ENCODE measurements at regions not wholly inside any gene's neighbourhood (a gene's known extent, or its start where the extent isn't known, plus 50 kb on each side); places are given as distances from the start of the nearest gene placed in this dataset.
"Not testable (repeated sequence)": the region's sequence is repeated elsewhere in the genome, so short reads cannot be mapped to it uniquely, and the experiment has no call there.

DNA sequence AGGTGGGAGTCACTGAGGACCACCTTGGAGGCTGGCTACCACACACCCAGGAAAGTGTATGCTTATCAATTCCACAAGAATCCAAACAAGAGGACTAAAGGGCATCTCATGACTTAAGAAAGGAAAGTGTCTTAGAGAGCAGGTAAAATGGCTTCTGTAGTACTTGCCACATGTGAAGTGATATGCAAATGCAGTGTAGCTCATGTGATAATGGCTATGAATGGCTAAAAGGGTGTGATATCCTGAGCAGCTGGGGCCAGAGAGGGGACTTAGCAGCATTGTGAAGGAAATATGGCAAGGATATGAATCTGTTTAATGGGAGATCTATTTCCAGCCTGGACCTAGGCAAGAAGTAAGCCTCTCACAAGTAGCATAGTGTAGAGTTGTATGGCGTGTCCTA lies 90.5 kb downstream of the BUB3 start:
- no peaks in the 10 kb centered on the region for H4K20me1 ChIP-seq
- H3K4me1 ChIP-seq: peaks cover 65% of the 10 kb centered on the region
- no peak overlapping the region for H3K27ac ChIP-seq
- H3K27me3 ChIP-seq: no peaks in the 10 kb centered on the region
- no peak overlapping the region for H3K4me3 ChIP-seq
- no peak overlapping the region for H3K4me2 ChIP-seq
- peaks cover 16% of the 10 kb centered on the region; the same call in 1 of the 2 replicates for H3K9me3 ChIP-seq
- TF ChIP-seq Cebpa-rat (IDR thresholded peaks at IDR 0.05): no peak
- H3K9ac ChIP-seq: no peak overlapping the region
- H3K36me3 ChIP-seq: peaks cover 42% of the 10 kb centered on the region

DNA sequence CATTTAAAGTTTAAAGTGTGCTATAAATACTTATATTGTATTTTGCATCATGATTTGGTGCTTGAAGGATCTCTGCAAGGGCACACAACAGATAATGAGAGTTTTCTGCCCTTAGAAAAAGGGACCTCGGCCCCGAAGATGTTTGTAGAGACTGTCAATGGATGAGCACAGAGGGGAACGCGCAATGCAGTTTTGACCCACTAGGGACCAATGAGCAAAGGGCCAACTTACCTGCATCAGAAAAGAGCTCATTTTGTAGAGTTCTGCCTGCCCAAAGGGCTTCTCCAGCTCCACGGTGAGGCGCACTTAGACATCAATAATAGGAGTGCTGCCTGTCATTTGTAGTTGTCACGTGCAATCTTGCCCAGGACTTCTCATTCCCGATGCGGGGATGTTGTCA lies 91.1 kb downstream of the BUB3 start:
- H3K4me2 ChIP-seq: no peak overlapping the region
- H3K4me3 ChIP-seq: no peak overlapping the region
- H3K9ac ChIP-seq: no peak overlapping the region
- H3K4me1 ChIP-seq: peaks cover 65% of the 10 kb centered on the region
- H4K20me1 ChIP-seq: no peaks in the 10 kb centered on the region
- H3K27ac ChIP-seq: no peak overlapping the region
- no peaks in the 10 kb centered on the region for H3K27me3 ChIP-seq
- peaks cover 16% of the 10 kb centered on the region; the same call in 1 of the 2 replicates for H3K9me3 ChIP-seq
- peaks cover 42% of the 10 kb centered on the region for H3K36me3 ChIP-seq
- no peak for TF ChIP-seq Cebpa-rat (IDR thresholded peaks at IDR 0.05)

DNA sequence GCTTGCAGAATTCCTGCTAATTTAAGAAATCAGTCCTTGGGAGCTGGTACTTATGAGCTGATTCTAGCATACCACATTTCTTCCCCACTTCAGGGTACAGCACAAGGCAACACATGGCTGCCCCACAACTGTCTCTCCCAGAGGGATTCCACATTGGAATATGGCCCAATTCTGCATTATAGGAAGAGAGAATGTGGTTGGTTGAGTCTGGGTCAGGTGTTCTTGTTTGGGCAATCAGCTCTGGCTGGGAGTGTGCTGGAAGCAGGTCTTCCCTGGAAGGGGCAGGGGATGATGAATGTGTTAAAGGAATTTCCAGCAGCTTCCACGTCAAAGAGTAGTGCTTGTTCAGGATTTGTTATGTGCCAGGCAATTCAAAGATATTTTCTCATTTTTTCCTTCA lies 95.7 kb downstream of the BUB3 start:
- no peaks in the 10 kb centered on the region for H3K27me3 ChIP-seq
- H3K4me3 ChIP-seq: no peak overlapping the region
- H3K36me3 ChIP-seq: peaks cover 27% of the 10 kb centered on the region
- TF ChIP-seq Cebpa-rat (IDR thresholded peaks at IDR 0.05): no peak
- no peak overlapping the region for H3K9ac ChIP-seq
- H3K4me2 ChIP-seq: peak overlapping the region; percentile 81
- H3K9me3 ChIP-seq: peaks cover 14% of the 10 kb centered on the region; the same call in 1 of the 2 replicates
- peak overlapping the region; percentile 45 for H3K27ac ChIP-seq
- H3K4me1 ChIP-seq: peaks cover 78% of the 10 kb centered on the region
- H4K20me1 ChIP-seq: no peaks in the 10 kb centered on the region

DNA sequence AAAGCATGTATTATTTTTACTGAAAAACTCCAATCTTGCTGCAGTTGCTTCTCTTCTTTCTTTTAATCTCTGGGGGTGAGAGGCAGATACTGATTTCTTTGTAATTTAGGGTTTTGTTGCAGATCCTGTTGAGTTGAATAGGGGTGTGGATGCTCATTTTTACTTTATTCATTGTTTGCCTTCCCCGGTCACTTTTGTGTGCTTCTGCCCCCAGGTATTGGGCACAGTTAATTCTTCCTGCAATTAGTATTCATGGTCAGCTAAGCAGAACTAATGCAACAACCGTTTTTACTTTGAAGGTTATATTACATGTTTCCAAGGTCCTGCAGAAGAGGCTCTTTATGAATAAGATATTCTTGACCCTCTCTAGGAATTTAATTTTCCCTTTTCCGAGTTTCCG lies 96.4 kb downstream of the BUB3 start:
- no peak for TF ChIP-seq Cebpa-rat (IDR thresholded peaks at IDR 0.05)
- peak overlapping the region; percentile 45 for H3K27ac ChIP-seq
- H4K20me1 ChIP-seq: no peaks in the 10 kb centered on the region
- H3K4me2 ChIP-seq: peak overlapping the region; percentile 81
- H3K27me3 ChIP-seq: no peaks in the 10 kb centered on the region
- H3K9me3 ChIP-seq: peaks cover 20% of the 10 kb centered on the region
- H3K4me1 ChIP-seq: peaks cover 74% of the 10 kb centered on the region
- no peak overlapping the region for H3K4me3 ChIP-seq
- peak overlapping the region; percentile 49; the same call in 1 of the 2 replicates for H3K9ac ChIP-seq
- H3K36me3 ChIP-seq: peaks cover 28% of the 10 kb centered on the region; the same call in 1 of the 2 replicates

DNA sequence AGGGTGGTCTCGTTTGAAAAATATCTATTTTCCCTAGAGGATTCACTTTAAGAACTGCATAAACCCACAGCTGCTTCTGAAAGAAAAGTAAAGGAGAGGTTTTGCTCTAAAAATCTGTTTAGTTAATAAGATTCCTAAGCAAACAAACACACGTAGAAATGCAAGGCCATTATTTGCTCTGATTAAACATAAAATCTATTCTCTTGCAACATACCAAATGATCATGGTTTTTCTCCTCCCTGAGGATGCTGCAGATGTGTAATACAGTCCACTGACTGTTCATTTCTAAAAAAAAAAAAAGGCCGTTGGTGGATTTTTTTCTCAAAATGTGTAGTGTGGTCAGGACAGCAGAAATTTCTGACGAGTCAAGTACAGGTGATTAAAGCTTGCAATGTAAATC lies 98.6 kb downstream of the BUB3 start:
- peak overlapping the region; percentile 82 for H3K27ac ChIP-seq
- peak overlapping the region; percentile 35 for H3K4me3 ChIP-seq
- H3K9ac ChIP-seq: peak overlapping the region; percentile 72; the same call in 1 of the 2 replicates
- peaks cover 20% of the 10 kb centered on the region for H3K9me3 ChIP-seq
- peaks cover 65% of the 10 kb centered on the region for H3K4me1 ChIP-seq
- peaks cover 30% of the 10 kb centered on the region; the same call in 1 of the 2 replicates for H3K36me3 ChIP-seq
- H3K27me3 ChIP-seq: no peaks in the 10 kb centered on the region
- no peak for TF ChIP-seq Cebpa-rat (IDR thresholded peaks at IDR 0.05)
- H4K20me1 ChIP-seq: no peaks in the 10 kb centered on the region
- peak overlapping the region; percentile 81 for H3K4me2 ChIP-seq

DNA sequence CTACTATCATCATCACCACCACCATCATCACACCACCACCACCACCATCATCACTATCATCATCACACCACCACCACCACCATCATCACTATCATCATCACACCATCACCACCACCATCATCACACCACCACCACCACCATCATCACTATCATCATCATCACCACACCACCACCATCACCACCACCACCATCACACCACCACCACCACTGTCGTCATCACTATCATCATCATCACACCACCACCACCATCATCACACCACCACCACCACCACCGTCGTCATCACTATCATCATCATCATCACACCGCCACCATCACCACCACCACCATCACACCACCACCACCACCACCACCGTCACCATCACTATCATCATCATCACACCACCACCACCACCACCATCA lies 100.1 kb downstream of the BUB3 start:
- H3K27me3 ChIP-seq, H4K20me1 ChIP-seq, H3K9ac ChIP-seq, H3K4me3 ChIP-seq: not testable (repeated sequence)
- Histone ChIP-seq H3K27ac (peak overlapping the region; percentile 82), H3K4me2 (peak overlapping the region; percentile 81), H3K9me3 (peaks cover 20% of the 10 kb centered on the region), H3K4me1 (peaks cover 52% of the 10 kb centered on the region), H3K36me3 (peaks cover 35% of the 10 kb centered on the region; the same call in 1 of the 2 replicates)

DNA sequence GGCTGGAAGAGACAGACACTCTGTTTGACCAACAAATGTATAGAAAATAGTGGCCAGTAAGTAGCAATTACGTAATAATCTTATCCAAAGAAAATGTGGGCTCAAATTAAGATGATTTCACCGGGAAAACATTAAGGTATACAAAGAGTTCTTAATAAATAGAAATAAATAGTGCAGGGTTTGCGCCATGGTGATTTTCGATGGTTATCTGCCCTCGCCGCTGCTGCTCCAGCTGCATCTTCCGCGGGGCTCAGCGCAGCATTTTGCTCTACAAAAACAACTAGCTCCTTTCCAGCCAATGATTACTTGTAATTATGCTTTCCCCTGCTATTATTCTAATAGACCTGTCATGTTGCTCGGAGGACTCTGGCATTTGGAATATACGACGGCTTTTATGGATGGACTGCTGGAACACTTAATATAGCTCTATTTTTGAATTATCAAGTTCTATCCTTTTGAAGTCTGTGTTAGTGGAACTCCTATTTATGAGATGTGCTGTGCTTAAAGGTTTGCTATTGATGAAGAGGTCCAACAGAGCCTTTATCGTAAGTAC lies 103.8 kb downstream of the BUB3 start:
- TF ChIP-seq Cebpa-rat (IDR thresholded peaks at IDR 0.05): peak; percentile 45; the same call in 1 of the 2 replicates
- Histone ChIP-seq H3K9me3 (peaks cover 20% of the 10 kb centered on the region), H3K27me3 (no peaks in the 10 kb centered on the region; the same call in 1 of the 2 replicates), H3K9ac (no peak overlapping the region), H4K20me1 (no peaks in the 10 kb centered on the region), H3K4me3 (no peak overlapping the region), H3K4me1 (peaks cover 16% of the 10 kb centered on the region), H3K36me3 (peaks cover 43% of the 10 kb centered on the region; the same call in 1 of the 2 replicates), H3K4me2 (no peak overlapping the region), H3K27ac (no peak overlapping the region)

DNA sequence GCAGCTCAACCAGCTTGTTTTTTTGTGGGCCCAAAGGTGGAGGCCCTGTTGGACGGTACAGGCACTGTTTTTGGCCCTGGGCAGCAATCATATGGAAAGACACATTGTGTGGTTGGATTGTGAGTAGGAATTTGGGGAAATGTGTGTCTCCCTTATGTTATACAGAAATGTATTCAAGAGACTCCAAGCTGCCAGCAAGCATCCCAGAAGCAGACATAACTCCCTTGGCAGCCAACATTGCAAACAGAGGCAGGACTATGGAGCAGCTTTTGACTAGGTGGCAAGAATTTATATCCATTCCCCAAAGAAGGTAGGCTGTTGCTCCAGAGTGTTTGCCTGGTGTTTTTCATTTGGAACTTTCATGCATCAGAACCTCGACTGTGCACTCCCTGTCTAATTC lies 104.9 kb downstream of the BUB3 start:
- TF ChIP-seq Cebpa-rat (IDR thresholded peaks at IDR 0.05): no peak
- Histone ChIP-seq H3K36me3 (peaks cover 42% of the 10 kb centered on the region; the same call in 1 of the 2 replicates), H3K9me3 (peaks cover 19% of the 10 kb centered on the region), H3K27me3 (no peaks in the 10 kb centered on the region; the same call in 1 of the 2 replicates), H3K9ac (no peak overlapping the region), H3K4me3 (no peak overlapping the region), H3K4me2 (no peak overlapping the region), H3K27ac (no peak overlapping the region), H3K4me1 (peaks cover 5% of the 10 kb centered on the region), H4K20me1 (no peaks in the 10 kb centered on the region)

DNA sequence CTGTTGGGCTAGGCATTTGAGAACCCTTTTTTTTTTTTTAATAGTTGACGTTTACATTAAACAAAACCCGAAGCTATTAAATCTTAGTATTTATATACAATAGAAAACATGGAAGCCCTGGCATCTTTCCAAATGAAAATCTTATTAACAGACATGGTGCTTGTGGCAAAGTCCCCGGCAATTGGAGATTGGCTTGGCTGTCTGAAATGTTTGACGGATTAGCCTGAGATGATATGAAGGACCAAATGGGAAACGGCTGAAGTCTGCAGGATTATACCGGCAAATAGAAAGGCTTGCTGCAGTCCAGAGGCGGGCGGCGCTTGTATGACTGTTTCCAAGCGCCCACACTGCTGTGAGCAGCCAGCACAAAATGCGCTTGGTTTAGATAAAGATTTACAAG lies 105.6 kb downstream of the BUB3 start:
- Histone ChIP-seq H3K9ac (no peak overlapping the region), H3K27me3 (no peaks in the 10 kb centered on the region; the same call in 1 of the 2 replicates), H3K36me3 (peaks cover 37% of the 10 kb centered on the region; the same call in 1 of the 2 replicates), H3K9me3 (peaks cover 13% of the 10 kb centered on the region), H3K4me3 (no peak overlapping the region), H4K20me1 (no peaks in the 10 kb centered on the region), H3K4me2 (no peak overlapping the region), H3K4me1 (no peaks in the 10 kb centered on the region), H3K27ac (no peak overlapping the region)
- TF ChIP-seq Cebpa-rat (IDR thresholded peaks at IDR 0.05): no peak

DNA sequence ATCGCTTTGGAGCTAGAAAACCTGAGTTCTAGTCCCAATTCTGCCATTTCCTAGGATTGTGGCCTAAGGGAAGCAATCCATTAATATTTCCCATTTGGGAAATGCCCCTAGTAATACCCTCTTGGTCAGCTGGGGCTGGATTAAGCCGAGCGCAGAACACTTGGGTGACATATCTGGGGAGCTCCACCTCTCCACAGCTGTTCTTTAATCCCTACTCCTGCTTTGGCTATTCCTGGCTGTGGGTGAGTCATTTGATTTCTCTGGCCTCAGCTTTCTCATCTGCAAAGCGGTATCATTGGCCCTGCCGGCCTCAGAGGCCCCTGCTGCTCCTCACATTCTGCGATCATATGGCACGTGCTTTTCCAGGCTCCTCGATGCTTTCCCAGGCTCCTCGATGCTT lies 108.3 kb downstream of the BUB3 start:
- Histone ChIP-seq H3K4me2 (no peak overlapping the region), H3K4me3 (no peak overlapping the region), H3K9ac (no peak overlapping the region), H3K4me1 (no peaks in the 10 kb centered on the region), H3K27me3 (no peaks in the 10 kb centered on the region; the same call in 1 of the 2 replicates), H3K27ac (no peak overlapping the region), H3K9me3 (no peaks in the 10 kb centered on the region), H3K36me3 (peaks cover 16% of the 10 kb centered on the region; the same call in 1 of the 2 replicates), H4K20me1 (no peaks in the 10 kb centered on the region)
- no peak for TF ChIP-seq Cebpa-rat (IDR thresholded peaks at IDR 0.05)

Measured in BLaER1 (cell line).